MM.1S (cell line): ENCODE measurements at regions not wholly inside any gene's neighbourhood (a gene's known extent, or its start where the extent isn't known, plus 50 kb on each side); places are given as distances from the start of the nearest gene placed in this dataset.

Source experiments
- EZH2 ChIP-seq: fragments of 300-600 bp; sonication (generic); optimal IDR thresholded peaks from 2 replicates; pipeline ENCODE3; 2017; ENCODE audit warnings: low read depth, mild to moderate bottlenecking, antibody characterized with exemption, low read length, mixed read lengths
- TF ChIP-seq, protein P1 (sequence below): fragments of 300-600 bp; sonication (generic); IDR thresholded peaks from 2 replicates; pipeline ENCODE4 v1.5.1; 2016; ENCODE audit warnings: antibody characterized with exemption, low read length, mixed read lengths

DNA sequence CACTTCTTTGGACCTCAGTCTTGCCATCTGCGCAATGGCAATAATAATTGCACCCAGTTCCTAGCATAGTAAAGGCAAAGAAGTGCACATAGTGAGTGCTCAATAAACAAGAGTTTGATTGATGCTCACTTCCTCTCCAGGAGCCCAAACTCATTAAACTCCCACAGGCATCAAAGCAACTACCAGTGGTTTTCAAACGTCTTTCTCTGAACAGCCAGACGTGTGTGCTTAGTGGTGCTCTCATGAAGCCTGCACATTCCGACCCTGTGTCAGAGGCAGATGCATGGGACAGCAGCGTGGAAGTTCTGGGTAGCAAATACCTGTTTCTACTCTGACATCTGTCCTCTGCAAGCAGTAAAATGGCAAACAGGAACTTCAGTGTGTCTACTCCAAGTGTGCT is 146.3 kb upstream of the MAFB start:
- TF ChIP-seq, protein P1, sequence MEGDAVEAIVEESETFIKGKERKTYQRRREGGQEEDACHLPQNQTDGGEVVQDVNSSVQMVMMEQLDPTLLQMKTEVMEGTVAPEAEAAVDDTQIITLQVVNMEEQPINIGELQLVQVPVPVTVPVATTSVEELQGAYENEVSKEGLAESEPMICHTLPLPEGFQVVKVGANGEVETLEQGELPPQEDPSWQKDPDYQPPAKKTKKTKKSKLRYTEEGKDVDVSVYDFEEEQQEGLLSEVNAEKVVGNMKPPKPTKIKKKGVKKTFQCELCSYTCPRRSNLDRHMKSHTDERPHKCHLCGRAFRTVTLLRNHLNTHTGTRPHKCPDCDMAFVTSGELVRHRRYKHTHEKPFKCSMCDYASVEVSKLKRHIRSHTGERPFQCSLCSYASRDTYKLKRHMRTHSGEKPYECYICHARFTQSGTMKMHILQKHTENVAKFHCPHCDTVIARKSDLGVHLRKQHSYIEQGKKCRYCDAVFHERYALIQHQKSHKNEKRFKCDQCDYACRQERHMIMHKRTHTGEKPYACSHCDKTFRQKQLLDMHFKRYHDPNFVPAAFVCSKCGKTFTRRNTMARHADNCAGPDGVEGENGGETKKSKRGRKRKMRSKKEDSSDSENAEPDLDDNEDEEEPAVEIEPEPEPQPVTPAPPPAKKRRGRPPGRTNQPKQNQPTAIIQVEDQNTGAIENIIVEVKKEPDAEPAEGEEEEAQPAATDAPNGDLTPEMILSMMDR, result no peak
- TF ChIP-seq EZH2, result no peak
